GM04504 (cell line): ENCODE measurements at regions not wholly inside any gene's neighbourhood (a gene's known extent, or its start where the extent isn't known, plus 50 kb on each side); places are given as distances from the start of the nearest gene placed in this dataset.

ENCODE experiments used
- DNase-seq: peaks from one replicate; pipeline ENCODE4 v3.0.0-alpha.2; 2012; ENCODE audit warnings: low read depth

DNA sequence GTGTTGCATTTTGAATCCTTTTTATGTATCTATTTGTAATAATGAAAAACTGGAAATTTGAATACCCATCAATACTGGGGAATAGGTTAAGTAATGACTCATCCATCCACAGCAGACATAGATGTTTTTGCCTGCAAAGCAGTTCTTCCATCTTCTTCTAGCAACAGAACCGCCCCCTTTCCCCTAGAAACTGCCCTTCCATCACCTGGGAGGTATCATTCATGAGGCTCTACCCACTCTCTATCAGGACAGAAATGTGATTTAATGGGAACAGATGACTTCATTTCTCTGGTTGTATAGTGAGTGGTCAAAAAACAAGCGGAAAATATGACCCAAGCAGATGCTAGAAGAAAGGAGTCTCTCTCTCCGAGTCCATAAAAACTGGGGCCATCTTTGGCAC, 532.8 kb downstream of the UQCRFS1 start:
- DNase-seq = no peak

DNA sequence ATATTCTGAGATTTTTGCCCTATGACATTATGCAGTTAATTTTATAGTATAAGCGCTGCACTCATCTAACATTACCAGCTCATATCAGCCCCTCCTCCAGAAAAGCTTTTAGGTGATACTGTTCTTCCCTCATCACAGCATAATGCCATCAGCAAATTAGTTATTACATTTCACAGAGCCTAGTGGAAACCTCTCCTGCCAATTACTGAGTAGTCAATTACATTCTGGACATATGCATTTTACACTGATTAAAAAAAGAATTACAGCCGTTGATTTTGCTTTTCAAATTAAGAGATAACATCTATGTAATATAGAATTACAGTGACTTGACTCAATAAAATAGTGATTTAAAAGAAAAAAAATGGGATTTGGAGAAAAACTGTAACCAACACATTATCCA, 542.1 kb downstream of the UQCRFS1 start:
- no peak for DNase-seq

- DNase-seq = no peak
These were observed 543.1 kb downstream of the UQCRFS1 start for GRCh38 chr19:28669804-28670203.

DNA sequence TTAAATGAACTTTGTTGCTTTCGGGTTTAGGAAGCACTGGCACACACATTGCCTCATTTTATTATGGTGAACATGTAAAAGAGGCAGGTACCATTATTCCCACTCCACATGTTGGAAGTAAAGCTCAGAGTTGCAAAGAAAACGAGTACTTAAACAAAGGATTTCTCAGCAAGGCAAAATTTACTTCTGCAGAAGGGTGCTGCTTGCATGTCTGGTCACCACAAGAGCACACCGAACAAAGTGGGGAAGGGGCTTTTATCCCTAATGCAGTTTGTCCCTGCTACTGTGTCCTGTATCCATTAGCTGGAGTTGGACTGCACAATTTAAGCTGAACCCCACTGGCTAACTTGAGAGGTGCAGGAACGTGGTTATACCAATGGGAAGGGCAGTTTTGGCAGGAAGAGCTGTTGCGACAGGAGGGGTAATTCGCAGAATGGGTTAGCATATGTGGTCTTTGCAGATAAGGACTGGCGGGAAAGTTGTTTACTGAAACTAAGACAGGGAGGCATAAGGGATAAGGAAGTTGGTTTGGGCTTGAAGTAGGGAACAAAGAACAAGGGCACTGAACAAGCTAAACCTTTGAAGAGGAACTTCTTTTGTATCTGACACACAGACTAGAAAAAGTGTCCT, 545.5 kb downstream of the UQCRFS1 start:
- DNase-seq = no peak

- DNase-seq = no peak
These were observed 547.2 kb downstream of the UQCRFS1 start for GRCh38 chr19:28665748-28666147.

GRCh38 chr19:28656644-28657043, 556.3 kb downstream of the UQCRFS1 start:
- DNase-seq = no peak

DNA sequence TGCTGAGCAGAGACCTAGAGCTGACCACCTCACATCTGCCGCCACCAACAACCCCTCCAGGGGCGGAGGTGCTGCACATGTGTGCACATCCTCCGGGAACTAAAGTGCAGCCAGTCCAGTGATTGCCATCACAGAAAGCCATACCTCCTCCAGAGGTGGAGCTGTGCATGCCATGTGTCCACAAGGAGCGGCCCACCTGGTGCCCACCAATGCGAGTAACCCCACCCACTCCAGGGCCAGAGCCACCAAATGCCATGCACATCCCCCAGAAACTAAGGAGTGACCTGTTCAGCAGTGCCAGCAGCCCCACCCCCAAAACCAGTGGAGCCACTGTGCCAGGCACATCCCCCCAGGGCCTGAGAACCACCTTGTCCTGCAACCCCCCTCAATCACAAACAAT, 557.9 kb downstream of the UQCRFS1 start:
- DNase-seq = no peak

DNA sequence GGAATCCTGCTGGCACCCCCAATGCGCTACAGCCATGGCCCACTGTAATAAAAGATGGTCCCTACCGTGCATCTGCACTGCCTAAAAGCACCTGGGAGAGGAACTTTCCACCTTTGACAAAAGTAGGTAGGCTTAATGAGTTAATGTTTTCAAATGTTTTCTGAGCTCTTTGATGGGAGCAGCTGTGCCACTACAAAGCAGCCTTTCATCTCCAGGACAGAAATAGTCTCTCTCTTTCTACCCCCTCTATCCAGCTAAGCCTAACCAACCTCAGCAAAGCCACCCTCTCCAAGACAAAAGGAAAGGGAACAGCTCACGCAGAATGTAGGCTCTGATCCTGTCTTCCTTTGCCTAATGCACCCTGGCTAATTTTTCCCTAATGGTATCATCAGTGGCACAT, 560.2 kb downstream of the UQCRFS1 start:
- no peak for DNase-seq

DNA sequence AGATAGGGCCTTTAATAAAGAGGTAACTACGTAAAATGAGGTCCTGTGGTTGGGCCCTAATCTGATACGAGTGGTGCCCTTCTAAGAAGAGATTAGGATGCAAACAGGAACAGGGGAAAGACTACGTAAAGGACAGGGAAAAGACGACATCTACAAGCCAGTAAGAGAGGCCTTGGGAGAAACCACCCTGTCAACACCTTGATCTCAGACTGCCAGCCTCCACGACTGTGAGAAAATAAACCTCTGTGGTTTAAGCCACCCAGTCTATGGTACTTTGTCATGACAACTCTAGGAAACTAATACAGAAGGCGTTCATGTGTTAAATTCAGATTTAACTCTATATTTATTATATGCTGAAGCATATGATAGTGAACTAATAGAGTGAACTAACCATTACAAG, 566.3 kb downstream of the UQCRFS1 start:
- no peak for DNase-seq

GRCh38 chr19:28644169-28644775, 568.7 kb downstream of the UQCRFS1 start:
- DNase-seq = no peak

- DNase-seq = no peak
These were observed 569.9 kb downstream of the UQCRFS1 start for GRCh38 chr19:28642787-28643683.

- DNase-seq = no peak
These were observed 571.6 kb downstream of the UQCRFS1 start for GRCh38 chr19:28641395-28641794.

GRCh38 chr19:28640506-28640905, 572.4 kb downstream of the UQCRFS1 start:
- DNase-seq = no peak

DNA sequence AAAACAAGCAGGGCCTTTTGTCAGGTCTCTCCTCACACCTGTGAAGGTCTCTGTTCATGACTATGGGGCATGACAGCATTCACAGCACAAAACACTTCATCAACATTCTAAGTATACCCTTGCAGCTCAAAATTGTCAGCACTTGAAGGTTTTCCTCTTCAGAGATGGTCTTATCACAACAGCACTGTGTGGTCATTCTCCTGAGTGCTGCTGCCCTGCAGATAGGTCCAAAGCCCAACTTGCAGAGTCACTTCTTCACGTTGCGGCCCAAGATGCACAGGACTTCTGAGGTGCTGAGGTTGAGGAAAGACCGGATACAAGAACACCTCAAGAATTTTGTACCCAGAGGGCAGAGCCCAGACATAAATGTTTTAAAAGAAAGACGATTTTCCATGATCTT, 574.5 kb downstream of the UQCRFS1 start:
- DNase-seq = no peak

DNA sequence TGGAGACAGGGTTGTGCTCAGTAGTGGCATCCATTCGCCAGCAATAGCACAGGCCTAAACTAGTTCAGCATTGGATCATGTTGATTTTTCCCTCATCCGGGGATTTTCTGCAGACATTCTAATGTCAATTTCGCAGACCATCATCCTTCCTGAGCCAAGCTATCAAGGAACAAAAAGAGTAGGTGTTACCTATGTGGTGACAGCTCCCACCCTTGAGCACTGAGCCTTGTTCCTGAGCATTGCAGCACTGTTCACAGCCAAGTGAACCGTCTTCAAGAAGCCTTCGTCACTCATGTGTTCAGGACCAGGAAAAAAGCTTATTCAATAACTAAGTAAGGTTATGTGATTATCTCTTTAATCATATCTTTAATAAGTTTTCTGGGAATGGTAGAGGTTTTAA, 576.2 kb downstream of the UQCRFS1 start:
- DNase-seq = no peak

GRCh38 chr19:28636016-28636629, 576.8 kb downstream of the UQCRFS1 start:
- no peak for DNase-seq

DNA sequence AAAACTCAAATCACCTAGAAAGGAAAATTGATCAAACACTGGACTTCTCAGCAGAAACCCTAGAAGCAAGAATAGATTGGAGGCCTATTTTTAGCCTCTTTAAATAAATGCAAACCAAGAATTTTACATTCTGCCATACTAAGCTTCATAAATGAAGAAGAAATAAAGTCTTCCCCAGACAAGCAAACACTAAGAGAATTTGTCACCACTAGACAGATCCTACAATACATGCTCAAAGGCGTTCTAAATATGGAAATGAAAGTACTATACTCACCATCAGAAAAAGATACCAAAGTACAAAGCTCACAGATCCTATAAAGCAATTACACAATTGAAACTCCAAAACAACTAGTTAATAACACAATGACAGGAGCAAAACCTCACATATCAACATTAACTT, 578.1 kb downstream of the UQCRFS1 start:
- DNase-seq = no peak

DNA sequence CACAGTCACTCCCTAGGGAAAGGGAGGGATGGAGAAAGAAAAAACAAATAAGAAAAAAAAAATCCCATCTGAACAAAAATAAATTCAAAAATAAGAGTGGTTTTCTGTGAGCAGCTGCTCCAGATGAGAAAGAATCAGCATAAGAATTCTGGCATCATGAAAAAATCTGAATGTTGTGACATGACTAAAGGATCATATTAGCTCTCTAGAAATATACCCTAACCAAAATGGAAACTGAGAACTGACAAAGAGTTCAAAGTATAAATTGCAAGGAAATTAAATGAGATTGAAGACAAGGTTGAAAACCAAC, 579.0 kb downstream of the UQCRFS1 start:
- no peak for DNase-seq

DNA sequence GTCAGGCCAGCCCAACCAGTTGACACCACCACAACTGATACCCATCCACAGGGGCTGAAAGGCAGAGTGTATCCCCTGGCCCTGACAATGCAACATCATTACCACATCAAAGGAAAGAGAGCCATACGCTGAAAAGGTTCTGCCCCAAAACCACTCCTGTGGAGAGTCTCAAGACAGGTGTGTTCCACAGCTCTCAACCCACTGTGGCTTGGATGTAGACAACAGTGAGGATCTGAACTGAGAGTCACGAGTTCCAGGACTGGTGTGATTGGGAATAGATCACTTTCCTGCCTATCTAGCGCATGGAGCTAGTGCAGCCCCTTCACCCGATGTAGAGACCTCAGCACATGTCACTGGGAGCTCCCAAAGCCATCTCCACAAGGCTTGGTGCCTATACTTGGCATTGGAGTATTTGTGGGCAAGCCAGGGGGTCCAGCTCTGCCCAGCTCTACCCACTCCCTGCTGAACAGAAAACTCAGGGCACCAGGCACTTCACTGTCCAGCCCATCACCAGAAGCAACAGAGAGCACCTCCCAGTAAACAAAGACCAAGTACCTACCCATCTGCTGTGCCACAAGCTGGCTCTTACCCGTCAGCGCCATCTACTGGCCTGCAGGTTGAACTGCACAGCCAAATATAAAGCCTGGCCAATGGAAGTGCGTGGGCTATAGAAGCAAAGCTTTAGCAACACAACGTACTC, 579.5 kb downstream of the UQCRFS1 start:
- peak; percentile 5 for DNase-seq

GRCh38 chr19:28632371-28633080, 580.4 kb downstream of the UQCRFS1 start:
- no peak for DNase-seq

DNA sequence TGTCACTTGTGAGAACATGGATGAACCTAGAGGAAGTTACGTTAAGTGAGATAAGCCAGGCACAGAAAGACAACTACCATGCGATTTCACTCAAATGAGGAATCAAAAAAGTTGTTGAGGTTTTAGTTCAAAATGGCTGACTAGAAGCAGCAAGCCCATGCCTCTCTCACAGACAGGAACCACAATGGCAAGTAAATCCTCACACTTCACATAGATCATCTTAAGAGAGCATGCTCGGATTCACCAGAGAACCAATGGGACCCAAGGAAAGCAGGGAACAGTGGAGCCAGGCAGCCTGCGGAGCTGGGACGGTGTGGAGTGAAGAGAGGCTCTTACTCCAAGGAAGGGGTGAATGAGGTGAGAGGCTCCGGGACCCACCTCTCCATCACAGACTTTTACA, 581.0 kb downstream of the UQCRFS1 start:
- DNase-seq = no peak

- no peak for DNase-seq
These were observed 585.3 kb downstream of the UQCRFS1 start for GRCh38 chr19:28627669-28628068.
